WTC11 (cell line): ENCODE measurements at regions not wholly inside any gene's neighbourhood (a gene's known extent, or its start where the extent isn't known, plus 50 kb on each side); places are given as distances from the start of the nearest gene placed in this dataset.
"Not testable (repeated sequence)": the region's sequence is repeated elsewhere in the genome, so short reads cannot be mapped to it uniquely, and the experiment has no call there.

Experiments
- ATAC-seq: fragments of 200-7000 bp; cut with Tn5 transposase; 2 replicates; pipeline ENCODE4 v1.10.0; 2021; ENCODE audit warnings: mild to moderate bottlenecking, moderate library complexity
- CTCF ChIA-PET: fragments of 300-600 bp; sonication (Branson Sonifier 250); formaldehyde crosslinking; loops from one replicate; lab custom pipeline; 2021; ENCODE audit warnings: antibody characterized with exemption; lab: Charles Lee
- POLR2A ChIA-PET: fragments of 350-600 bp; sonication (Branson Sonifier 250); formaldehyde crosslinking; loops from one replicate; lab custom pipeline; 2021; ENCODE audit warnings: antibody characterized with exemption; lab: Charles Lee
- DNase-seq: peaks from one replicate; pipeline ENCODE4 v3.0.0; 2021; ENCODE audit warnings: low spot score
- H3K27ac Mint-ChIP-seq: 2 replicates; pipeline ENCODE4 v1.8.0; 2021; ENCODE audit warnings: mixed read lengths
- H3K27me3 Mint-ChIP-seq: 2 replicates; pipeline ENCODE4 v1.8.0; 2021; ENCODE audit warnings: low read depth, mild to moderate bottlenecking, moderate library complexity, mixed read lengths
- H3K36me3 Mint-ChIP-seq: 2 replicates; pipeline ENCODE4 v1.8.0; 2021; ENCODE audit warnings: mixed read lengths
- H3K4me1 Mint-ChIP-seq: 2 replicates; pipeline ENCODE4 v1.8.0; 2022; ENCODE audit warnings: mixed read lengths
- H3K4me3 Mint-ChIP-seq: 2 replicates; pipeline ENCODE4 v1.8.0; 2021; ENCODE audit warnings: mild to moderate bottlenecking, moderate library complexity, mixed read lengths
- H3K9me3 Mint-ChIP-seq: 2 replicates; pipeline ENCODE4 v1.8.0; 2021; ENCODE audit warnings: mixed read lengths
- AFF4 ChIP-seq: sonication (generic); formaldehyde crosslinking; IDR thresholded peaks from 2 replicates; pipeline ENCODE4 v1.8.1; 2023; ENCODE audit warnings: mild to moderate bottlenecking, missing genetic modification reagents, borderline replicate concordance
- E2F4 ChIP-seq: sonication (generic); formaldehyde crosslinking; IDR thresholded peaks from 2 replicates; pipeline ENCODE4 v1.8.1; 2022; ENCODE audit warnings: low read depth, mild to moderate bottlenecking, moderate library complexity, missing genetic modification reagents, borderline replicate concordance
- ERG ChIP-seq: fragments of 250-450 bp; sonication (Bioruptor Pico); IDR thresholded peaks from 2 replicates; pipeline ENCODE4 v1.8.0; 2021; ENCODE audit warnings: mild to moderate bottlenecking
- KAT7 ChIP-seq: sonication (generic); formaldehyde crosslinking; IDR thresholded peaks from 2 replicates; pipeline ENCODE4 v1.8.1; 2023; ENCODE audit warnings: missing genetic modification reagents, mild to moderate bottlenecking, borderline replicate concordance
- MAX ChIP-seq: sonication (generic); formaldehyde crosslinking; IDR thresholded peaks from 2 replicates; pipeline ENCODE4 v1.8.0; 2022; ENCODE audit warnings: mild to moderate bottlenecking, missing genetic modification reagents
- MLX ChIP-seq: sonication (generic); formaldehyde crosslinking; IDR thresholded peaks from 2 replicates; pipeline ENCODE4 v1.8.1; 2023; ENCODE audit warnings: mild to moderate bottlenecking, missing genetic modification reagents, moderate library complexity
- NFYB ChIP-seq: sonication (generic); formaldehyde crosslinking; conservative IDR thresholded peaks from 2 replicates; pipeline ENCODE4 v1.8.0; 2022; ENCODE audit warnings: low read depth, missing genetic modification reagents
- NR2C2 ChIP-seq: sonication (generic); formaldehyde crosslinking; IDR thresholded peaks from 2 replicates; pipeline ENCODE4 v1.8.0; 2022; ENCODE audit warnings: mild to moderate bottlenecking, missing genetic modification reagents
- NR3C1 ChIP-seq: sonication (generic); formaldehyde crosslinking; conservative IDR thresholded peaks from 2 replicates; pipeline ENCODE4 v1.8.1; 2023; ENCODE audit warnings: low read depth, mild to moderate bottlenecking, missing genetic modification reagents
- SMAD3 ChIP-seq: sonication (generic); formaldehyde crosslinking; IDR thresholded peaks from 2 replicates; pipeline ENCODE4 v1.8.0; 2022; ENCODE audit warnings: missing genetic modification reagents, mild to moderate bottlenecking, borderline replicate concordance
- SP1 ChIP-seq: sonication (generic); formaldehyde crosslinking; conservative IDR thresholded peaks from 2 replicates; pipeline ENCODE4 v1.8.1; 2022; ENCODE audit warnings: missing genetic modification reagents
- USF2 ChIP-seq: sonication (generic); formaldehyde crosslinking; IDR thresholded peaks from 2 replicates; pipeline ENCODE4 v1.8.1; 2023; ENCODE audit warnings: mild to moderate bottlenecking, missing genetic modification reagents, moderate library complexity
- ZBTB21 ChIP-seq: sonication (generic); formaldehyde crosslinking; IDR thresholded peaks from 2 replicates; pipeline ENCODE4 v1.8.1; 2023; ENCODE audit warnings: mild to moderate bottlenecking, missing genetic modification reagents, borderline replicate concordance
- ZNF317 ChIP-seq: sonication (generic); formaldehyde crosslinking; IDR thresholded peaks from 2 replicates; pipeline ENCODE4 v1.8.1; 2023; ENCODE audit warnings: low read depth, mild to moderate bottlenecking, moderate library complexity, missing genetic modification reagents, borderline replicate concordance
- ZNF512 ChIP-seq: sonication (generic); formaldehyde crosslinking; IDR thresholded peaks from 2 replicates; pipeline ENCODE4 v1.8.1; 2022; ENCODE audit warnings: missing genetic modification reagents, borderline replicate concordance

GRCh38 chr12:83427586-83428136 lies 741.0 kb downstream of the TMTC2 start:
- ATAC-seq, H3K36me3 Mint-ChIP-seq, H3K27ac Mint-ChIP-seq, CTCF ChIA-PET, H3K4me1 Mint-ChIP-seq, POLR2A ChIA-PET, H3K4me3 Mint-ChIP-seq, H3K27me3 Mint-ChIP-seq, DNase-seq: not testable (repeated sequence)
- peaks cover 51% of the 10 kb centered on the region for H3K9me3 Mint-ChIP-seq
- peak; percentile 82 for TF ChIP-seq ZNF317 (CRISPR knock-in tag)

GRCh38 chr12:83414981-83415380 lies 728.3 kb downstream of the TMTC2 start:
- no peak overlapping the region for H3K4me3 Mint-ChIP-seq
- no peak overlapping the region for H3K27ac Mint-ChIP-seq
- ChIA-PET POLR2A (no interaction called here), CTCF (no interaction called here)
- peaks cover 6% of the 10 kb centered on the region for H3K36me3 Mint-ChIP-seq
- H3K27me3 Mint-ChIP-seq: no peaks in the 10 kb centered on the region
- no peaks in the 10 kb centered on the region for H3K4me1 Mint-ChIP-seq
- DNase-seq: no peak
- TF ChIP-seq ZBTB21 (CRISPR knock-in tag) (no peak), SP1 (CRISPR knock-in tag) (no peak), NFYB (CRISPR knock-in tag) (no peak), ZNF512 (CRISPR knock-in tag) (no peak), USF2 (no peak), E2F4 (no peak), NR2C2 (CRISPR knock-in tag) (no peak), SMAD3 (no peak), AFF4 (CRISPR knock-in tag) (no peak), MAX (CRISPR knock-in tag) (no peak), NR3C1 (CRISPR knock-in tag) (no peak), ERG (no peak), KAT7 (CRISPR knock-in tag) (no peak), MLX (CRISPR knock-in tag) (no peak)
- H3K9me3 Mint-ChIP-seq: peaks cover 32% of the 10 kb centered on the region
- ATAC-seq: no peak
